GM23338 (cell line): ENCODE measurements at regions not wholly inside any gene's neighbourhood (a gene's known extent, or its start where the extent isn't known, plus 50 kb on each side); places are given as distances from the start of the nearest gene placed in this dataset.

Source experiments
- CREB1 ChIP-seq: fragments of 250-450 bp; sonication (Bioruptor Pico); IDR thresholded peaks from 2 replicates; pipeline ENCODE4 v1.5.0; 2020; ENCODE audit warnings: low read depth, mild to moderate bottlenecking, moderate library complexity
- CTCF ChIP-seq, 2 experiments: fragments of 200-600 bp in 1 of 2; sonication (generic) in 1 of 2; conservative IDR thresholded peaks; 2 replicates each; pipeline versions ENCODE4 v1.5.1 to v1.6.1; 2016 to 2017; ENCODE audit warnings: antibody characterized with exemption in 2 of 2, low read depth in 2 of 2, mild to moderate bottlenecking in 2 of 2, moderate library complexity in 1 of 2
- ETS1 ChIP-seq: IDR thresholded peaks from 2 replicates; pipeline ENCODE4 v1.6.1; 2016; ENCODE audit warnings: antibody characterized with exemption
- EZH2 ChIP-seq: fragments of 200-600 bp; sonication (generic); IDR thresholded peaks from one replicate; pipeline ENCODE4 v1.8.0; 2017; ENCODE audit warnings: antibody characterized with exemption, mild to moderate bottlenecking, low read depth; ENCODE audit not compliant: unreplicated experiment
- EZH2phosphoT487 ChIP-seq: fragments of 200-600 bp; sonication (generic); IDR thresholded peaks from one replicate; pipeline ENCODE4 v1.8.1; 2018; ENCODE audit warnings: antibody characterized with exemption; ENCODE audit not compliant: unreplicated experiment
- JUNB ChIP-seq: IDR thresholded peaks from one replicate; pipeline ENCODE4 v1.6.1; 2016; ENCODE audit warnings: antibody characterized with exemption; ENCODE audit not compliant: unreplicated experiment
- NANOG ChIP-seq: IDR thresholded peaks from 2 replicates; pipeline ENCODE4 v1.6.1; 2016; ENCODE audit warnings: antibody characterized with exemption, borderline replicate concordance
- POLR2AphosphoS5 ChIP-seq: IDR thresholded peaks from 2 replicates; pipeline ENCODE4 v1.6.1; 2016; ENCODE audit warnings: antibody characterized with exemption, low read depth
- REST ChIP-seq: IDR thresholded peaks from one replicate; pipeline ENCODE4 v1.6.1; 2018; ENCODE audit warnings: antibody characterized with exemption; ENCODE audit not compliant: unreplicated experiment
- ZNF462 ChIP-seq: fragments of 250-450 bp; sonication (Bioruptor Pico); IDR thresholded peaks from 2 replicates; pipeline ENCODE4 v1.5.0; 2020; ENCODE audit warnings: mild to moderate bottlenecking, moderate library complexity

- TF ChIP-seq CTCF (conservative IDR thresholded peaks at IDR 0.05; ENCODE audit: low read depth in 2 of 2) (no peak), EZH2phosphoT487 (no peak), REST (no peak), EZH2 (no peak), ETS1 (no peak), CREB1 (no peak), POLR2AphosphoS5 (no peak), ZNF462 (CRISPR knock-in tag) (no peak), NANOG (no peak), JUNB (no peak)
These were observed 253.1 kb upstream of the NXPH2 start for GRCh38 chr2:139033300-139033699.
